Mucosa of descending colon (tissue), 3 donors: ENCODE measurements at regions not wholly inside any gene's neighbourhood (a gene's known extent, or its start where the extent isn't known, plus 50 kb on each side); places are given as distances from the start of the nearest gene placed in this dataset.

Experiments used
- ATAC-seq: fragments of 200-7000 bp; cut with Tn5 transposase; one replicate; pipeline ENCODE4 v1.9.1; 2020; ENCODE audit warnings: mild to moderate bottlenecking, moderate library complexity
- DNase-seq, 3 donors: peaks; one replicate each; pipeline ENCODE4 v3.0.0-alpha.2; 2020
- H3K36me3 ChIP-seq: fragments of 200-600 bp; one replicate; pipeline ENCODE4 v1.8.0; 2021; ENCODE audit warnings: low read depth, mild to moderate bottlenecking
- H3K4me1 ChIP-seq: fragments of 200-600 bp; one replicate; pipeline ENCODE4 v1.8.0; 2021; ENCODE audit warnings: low read depth, mild to moderate bottlenecking
- H3K4me3 ChIP-seq: fragments of 200-600 bp; one replicate; pipeline ENCODE4 v1.8.0; 2021; ENCODE audit warnings: mild to moderate bottlenecking
- H3K9me3 ChIP-seq: fragments of 200-600 bp; one replicate; pipeline ENCODE4 v1.8.0; 2021; ENCODE audit warnings: mild to moderate bottlenecking
- intact Hi-C, 2 donors: fragments of 100-400 bp; cut with DNase I in 1 of 2; cut with micrococcal nuclease in 1 of 2; formaldehyde crosslinking; loops; one replicate each; pipeline versions ENCODE4 v1.11.0 to v1.11.1; 2022; cut with DNase I, micrococcal nuclease
- TF ChIP-seq, protein P1 (sequence below): fragments of 200-600 bp; IDR thresholded peaks from one replicate; pipeline ENCODE4 v1.8.0; 2022; ENCODE audit warnings: antibody characterized with exemption, mild to moderate bottlenecking
- donor health status: DM: no; HTN: no; CAD: no; lungs with moderate emphysema.
- donor health status: DM: no; HTN: no; CAD: no.
- donor health status: DM: no; HTN: yes; CAD: no.

- Histone ChIP-seq H3K4me1 (no peaks in the 10 kb centered on the region), H3K36me3 (no peaks in the 10 kb centered on the region), H3K9me3 (no peaks in the 10 kb centered on the region), H3K4me3 (no peak overlapping the region)
- intact Hi-C loops, result no loop called here
- DNase-seq, result no peak
- TF ChIP-seq, protein P1, sequence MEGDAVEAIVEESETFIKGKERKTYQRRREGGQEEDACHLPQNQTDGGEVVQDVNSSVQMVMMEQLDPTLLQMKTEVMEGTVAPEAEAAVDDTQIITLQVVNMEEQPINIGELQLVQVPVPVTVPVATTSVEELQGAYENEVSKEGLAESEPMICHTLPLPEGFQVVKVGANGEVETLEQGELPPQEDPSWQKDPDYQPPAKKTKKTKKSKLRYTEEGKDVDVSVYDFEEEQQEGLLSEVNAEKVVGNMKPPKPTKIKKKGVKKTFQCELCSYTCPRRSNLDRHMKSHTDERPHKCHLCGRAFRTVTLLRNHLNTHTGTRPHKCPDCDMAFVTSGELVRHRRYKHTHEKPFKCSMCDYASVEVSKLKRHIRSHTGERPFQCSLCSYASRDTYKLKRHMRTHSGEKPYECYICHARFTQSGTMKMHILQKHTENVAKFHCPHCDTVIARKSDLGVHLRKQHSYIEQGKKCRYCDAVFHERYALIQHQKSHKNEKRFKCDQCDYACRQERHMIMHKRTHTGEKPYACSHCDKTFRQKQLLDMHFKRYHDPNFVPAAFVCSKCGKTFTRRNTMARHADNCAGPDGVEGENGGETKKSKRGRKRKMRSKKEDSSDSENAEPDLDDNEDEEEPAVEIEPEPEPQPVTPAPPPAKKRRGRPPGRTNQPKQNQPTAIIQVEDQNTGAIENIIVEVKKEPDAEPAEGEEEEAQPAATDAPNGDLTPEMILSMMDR, result no peak
- ATAC-seq, result no peak
Measured at GRCh38 chr22:48887394-48888332, 940.0 kb downstream of the BRD1 start.

DNA sequence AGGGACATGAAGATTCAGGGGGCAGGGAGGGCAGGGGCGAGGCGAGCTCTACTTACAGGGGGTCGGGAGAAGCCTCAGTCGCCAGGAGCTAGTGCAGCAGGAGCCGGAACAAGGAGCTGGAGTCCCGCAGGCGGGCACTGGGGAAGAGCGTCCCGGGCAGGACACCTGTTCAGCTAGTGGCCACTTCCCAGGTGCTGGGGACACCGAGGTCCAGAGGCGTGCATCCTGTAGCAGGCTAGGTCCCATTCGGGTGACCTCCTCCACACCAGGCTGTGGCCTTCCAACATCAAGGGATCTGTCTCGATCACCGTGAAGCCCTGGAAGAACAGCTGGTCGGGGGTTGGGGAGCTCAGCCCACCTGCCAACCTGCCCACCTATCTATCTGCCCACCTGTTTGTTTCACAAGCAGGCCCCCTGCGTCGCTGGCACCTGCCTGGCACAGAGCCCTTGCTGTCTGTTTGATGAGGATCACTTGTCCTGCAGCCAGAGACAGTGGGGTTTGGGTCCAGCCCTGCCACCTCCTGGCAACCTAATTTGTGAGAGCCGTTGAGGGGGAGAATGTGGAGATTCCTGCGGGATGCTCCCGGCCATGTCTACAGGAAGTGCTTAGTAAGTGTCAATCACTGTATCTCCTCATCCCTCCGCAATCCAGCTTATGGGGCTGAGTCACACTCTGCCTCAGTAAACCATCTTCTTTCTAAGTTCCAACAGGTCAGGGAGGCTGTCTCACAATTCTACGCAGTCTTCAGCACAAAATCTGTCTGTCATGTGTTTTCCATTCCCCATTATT is 940.9 kb downstream of the BRD1 start:
- no peaks in the 10 kb centered on the region for H3K4me1 ChIP-seq
- H3K36me3 ChIP-seq, result no peaks in the 10 kb centered on the region
- TF ChIP-seq, protein P1, result no peak
- no peaks in the 10 kb centered on the region for H3K9me3 ChIP-seq
- no peak for DNase-seq
- ATAC-seq, result no peak
- intact Hi-C loops, result no loop called here
- no peak overlapping the region for H3K4me3 ChIP-seq

DNA sequence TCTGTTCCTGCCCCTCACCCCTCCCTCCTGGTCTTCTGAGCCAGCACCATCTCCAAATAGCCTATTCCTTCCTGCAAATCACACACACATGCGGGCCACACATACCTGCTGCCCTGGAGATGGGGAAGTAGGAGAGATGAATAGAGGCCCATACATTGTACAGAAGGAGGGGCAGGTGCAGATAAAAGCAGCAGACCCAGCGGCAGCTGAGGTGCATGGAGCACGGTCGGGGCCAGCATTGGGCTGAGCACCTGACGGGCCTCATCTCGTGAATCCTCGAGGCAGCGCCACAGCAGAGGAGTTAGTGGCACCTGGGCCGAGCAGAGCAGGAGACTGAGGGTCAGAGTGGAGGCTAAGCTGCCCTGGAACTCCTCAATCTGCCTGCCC is 941.8 kb downstream of the BRD1 start:
- no peak for DNase-seq

DNA sequence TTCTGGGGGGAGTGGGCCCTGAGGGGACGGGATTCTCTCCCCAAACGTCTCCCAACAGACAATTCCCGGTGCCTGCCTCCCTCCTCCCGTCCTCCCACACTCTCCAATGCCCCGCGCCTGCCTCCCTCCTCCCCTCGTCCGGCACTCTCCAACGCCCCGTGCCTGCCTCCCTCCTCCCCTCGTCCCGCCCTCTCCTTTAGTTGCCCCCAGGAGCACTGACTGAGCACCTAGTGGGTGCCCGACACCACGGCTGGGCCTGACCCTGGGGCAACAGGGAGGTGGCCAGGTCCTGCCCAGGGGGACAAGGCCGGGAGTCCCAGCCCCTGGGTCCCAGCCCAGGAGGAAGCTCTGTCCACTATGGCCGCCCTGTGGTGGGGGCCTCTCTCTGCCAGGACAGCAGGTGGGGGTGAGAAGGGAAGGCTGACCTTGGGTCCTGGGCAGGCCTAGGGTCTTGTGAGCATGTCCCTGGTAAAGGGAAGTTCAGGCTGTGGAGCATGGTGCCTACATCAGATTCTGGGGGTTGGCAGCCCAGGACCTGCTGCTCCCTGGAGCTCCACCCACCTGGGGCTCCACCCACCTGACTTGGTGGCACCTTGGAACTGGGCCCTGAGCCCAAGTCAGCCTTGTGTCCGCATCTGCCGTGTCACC is 942.3 kb downstream of the BRD1 start:
- intact Hi-C loops, result no loop called here
- no peak for ATAC-seq

More for the DNA sequence above, 941.8 kb downstream of the BRD1 start:
- Histone ChIP-seq H3K4me1 (no peaks in the 10 kb centered on the region), H3K36me3 (no peaks in the 10 kb centered on the region), H3K9me3 (no peaks in the 10 kb centered on the region), H3K4me3 (no peak overlapping the region)
- no peak for ATAC-seq
- TF ChIP-seq, protein P1, result no peak
- intact Hi-C loops, result no loop called here

DNA sequence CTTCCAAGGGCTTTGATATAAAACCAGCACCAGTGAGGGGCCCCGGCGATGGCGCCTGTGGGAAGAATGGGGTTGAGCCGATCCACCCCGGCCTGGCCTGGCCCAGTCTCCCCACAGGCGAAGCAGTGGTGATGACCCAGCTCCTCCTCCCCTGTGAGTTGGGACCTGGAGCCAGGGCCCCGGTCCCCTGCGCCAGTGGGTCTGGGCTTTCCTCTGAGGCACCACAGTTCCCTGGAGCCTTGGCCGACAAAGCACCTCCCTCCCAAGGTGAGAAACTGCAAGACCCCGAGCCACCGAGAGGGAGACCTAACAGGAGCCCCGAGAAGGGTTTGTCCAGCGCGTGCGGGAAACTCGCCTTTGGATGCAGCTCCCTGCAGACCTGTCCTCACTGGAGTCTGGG is 942.9 kb downstream of the BRD1 start:
- DNase-seq (no peak), ATAC-seq (no peak)
- TF ChIP-seq, protein P1, result no peak
- H3K36me3 ChIP-seq, result no peaks in the 10 kb centered on the region
- H3K9me3 ChIP-seq, result no peaks in the 10 kb centered on the region
- intact Hi-C loops, result no loop called here
- H3K4me1 ChIP-seq, result no peaks in the 10 kb centered on the region
- no peak overlapping the region for H3K4me3 ChIP-seq

More for the DNA sequence above, 942.3 kb downstream of the BRD1 start:
- TF ChIP-seq, protein P1, result no peak
- Histone ChIP-seq H3K4me3 (no peak overlapping the region), H3K36me3 (no peaks in the 10 kb centered on the region), H3K9me3 (no peaks in the 10 kb centered on the region), H3K4me1 (no peaks in the 10 kb centered on the region)
- DNase-seq, result no peak
